Mesendoderm (in vitro differentiated cells): ENCODE measurements at regions not wholly inside any gene's neighbourhood (a gene's known extent, or its start where the extent isn't known, plus 50 kb on each side); places are given as distances from the start of the nearest gene placed in this dataset.

ENCODE experiments used
- DNase-seq: peaks from one replicate; pipeline ENCODE4 v3.0.0; 2013
- H2AK5ac ChIP-seq: 2 replicates; pipeline ENCODE4 v1.6.1; 2013; ENCODE audit warnings: low read length, inconsistent platforms
- H2BK120ac ChIP-seq: 2 replicates; pipeline ENCODE4 v1.6.1; 2013; ENCODE audit warnings: low read depth, mild to moderate bottlenecking, low read length, moderate library complexity, mixed read lengths
- H2BK15ac ChIP-seq: replicated peaks from 2 replicates; pipeline ENCODE4 v1.6.1; 2013; ENCODE audit warnings: low read depth, mild to moderate bottlenecking, moderate library complexity
- H2BK5ac ChIP-seq: 2 replicates; pipeline ENCODE4 v1.6.1; 2013; ENCODE audit warnings: low read length, inconsistent platforms
- H3K18ac ChIP-seq: 2 replicates; pipeline ENCODE4 v1.6.1; 2013; ENCODE audit warnings: mild to moderate bottlenecking, low read length, mixed read lengths
- H3K23ac ChIP-seq: one replicate; pipeline ENCODE4 v1.6.1; 2013; ENCODE audit warnings: low read length
- H3K27ac ChIP-seq: 2 replicates; pipeline ENCODE4 v1.5.1; 2013; ENCODE audit warnings: low read depth, mild to moderate bottlenecking, inconsistent platforms, low read length, moderate library complexity
- H3K27me3 ChIP-seq: 2 replicates; pipeline ENCODE4 v1.6.1; 2013; ENCODE audit warnings: low read length, control low read depth, mild to moderate bottlenecking, inconsistent platforms; ENCODE audit not compliant: insufficient read depth, poor library complexity
- H3K36me3 ChIP-seq: 2 replicates; pipeline ENCODE4 v1.6.1; 2013; ENCODE audit warnings: low read length, inconsistent platforms; ENCODE audit not compliant: control insufficient read depth, insufficient read depth
- H3K4ac ChIP-seq: one replicate; pipeline ENCODE4 v1.6.1; 2013; ENCODE audit warnings: low read depth, mild to moderate bottlenecking, low read length, moderate library complexity
- H3K4me1 ChIP-seq: 2 replicates; pipeline ENCODE4 v1.6.1; 2013; ENCODE audit warnings: low read depth, low read length, inconsistent platforms; ENCODE audit not compliant: control insufficient read depth
- H3K4me2 ChIP-seq: 2 replicates; pipeline ENCODE4 v1.6.1; 2013; ENCODE audit warnings: low read length
- H3K4me3 ChIP-seq: 2 replicates; pipeline ENCODE4 v1.5.1; 2013; ENCODE audit warnings: mild to moderate bottlenecking, low read length
- H3K56ac ChIP-seq: one replicate; pipeline ENCODE4 v1.6.1; 2013; ENCODE audit warnings: low read length
- H3K79me1 ChIP-seq: 2 replicates; pipeline ENCODE4 v1.6.1; 2013; ENCODE audit warnings: low read length, inconsistent platforms
- H3K79me2 ChIP-seq: 2 replicates; pipeline ENCODE4 v1.6.1; 2013; ENCODE audit warnings: mild to moderate bottlenecking, low read length; ENCODE audit not compliant: control insufficient read depth, insufficient read depth
- H3K9ac ChIP-seq: 2 replicates; pipeline ENCODE4 v1.6.1; 2013; ENCODE audit warnings: low read length, inconsistent platforms
- H4K5ac ChIP-seq: one replicate; pipeline ENCODE4 v1.6.1; 2013; ENCODE audit warnings: low read length
- H4K8ac ChIP-seq: one replicate; pipeline ENCODE4 v1.6.1; 2013; ENCODE audit warnings: low read depth, mild to moderate bottlenecking, control low read depth, low read length, moderate library complexity
- WGBS: extraction: QIAGEN DNeasy Blood & Tissue Kit; methylation state at CpG from one replicate; pipeline ENCODE4 v1.1.7; 2013; ENCODE audit warnings: low lambda C conversion rate, missing lambda C conversion rate; ENCODE audit not compliant: insufficient coverage; ENCODE audit errors: extremely low coverage; 5-methylcytosine and 5-hydroxymethylcytosine counted together

GRCh38 chr10:128526791-128527375, 400.7 kb upstream of the MKI67 start:
- Histone ChIP-seq H3K79me2 (no peaks in the 10 kb centered on the region), H2AK5ac (no peak overlapping the region)
- no CpG with 5 or more reads among the region's 17 CpGs for WGBS

GRCh38 chr10:128527711-128528110, 401.5 kb upstream of the MKI67 start:
- no peak overlapping the region for H3K18ac ChIP-seq
- H4K8ac ChIP-seq: no peak overlapping the region
- H2BK5ac ChIP-seq: no peak overlapping the region
- no peak overlapping the region for H3K4ac ChIP-seq
- H3K23ac ChIP-seq: no peak overlapping the region
- WGBS: no CpG with 5 or more reads among the region's 8 CpGs
- DNase-seq: no peak
- no peak overlapping the region for H2BK15ac ChIP-seq
- no peaks in the 10 kb centered on the region for H3K79me2 ChIP-seq
- no peak overlapping the region for H3K4me2 ChIP-seq
- no peak overlapping the region for H3K56ac ChIP-seq
- H4K5ac ChIP-seq: no peak overlapping the region
- H2AK5ac ChIP-seq: no peak overlapping the region
- H3K79me1 ChIP-seq: no peaks in the 10 kb centered on the region
- H2BK120ac ChIP-seq: no peak overlapping the region
- no peaks in the 10 kb centered on the region for H3K27me3 ChIP-seq
- H3K36me3 ChIP-seq: no peaks in the 10 kb centered on the region
- H3K4me3 ChIP-seq: no peak overlapping the region
- no peak overlapping the region for H3K9ac ChIP-seq
- no peaks in the 10 kb centered on the region for H3K4me1 ChIP-seq
- H3K27ac ChIP-seq: no peak overlapping the region

More at GRCh38 chr10:128526791-128527375, 400.7 kb upstream of the MKI67 start:
- Histone ChIP-seq H3K4me1 (no peaks in the 10 kb centered on the region), H3K23ac (no peak overlapping the region), H3K36me3 (no peaks in the 10 kb centered on the region), H3K9ac (no peak overlapping the region), H4K5ac (no peak overlapping the region), H3K4ac (no peak overlapping the region), H3K56ac (no peak overlapping the region), H2BK5ac (no peak overlapping the region), H3K4me3 (no peak overlapping the region), H3K79me1 (no peaks in the 10 kb centered on the region), H3K27ac (no peak overlapping the region), H3K27me3 (no peaks in the 10 kb centered on the region), H4K8ac (no peak overlapping the region), H2BK120ac (no peak overlapping the region), H3K4me2 (no peak overlapping the region), H3K18ac (no peak overlapping the region), H2BK15ac (no peak overlapping the region)
- no peak for DNase-seq

GRCh38 chr10:128528167-128528566, 401.9 kb upstream of the MKI67 start:
- H2BK5ac ChIP-seq: no peak overlapping the region
- no peak overlapping the region for H3K4me3 ChIP-seq
- H4K5ac ChIP-seq: no peak overlapping the region
- no peak overlapping the region for H3K9ac ChIP-seq
- no peaks in the 10 kb centered on the region for H3K79me2 ChIP-seq
- H3K79me1 ChIP-seq: no peaks in the 10 kb centered on the region
- no peak overlapping the region for H3K23ac ChIP-seq
- no CpG with 5 or more reads among the region's 2 CpGs for WGBS
- H2BK120ac ChIP-seq: no peak overlapping the region
- H3K4ac ChIP-seq: no peak overlapping the region
- no peaks in the 10 kb centered on the region for H3K36me3 ChIP-seq
- H2AK5ac ChIP-seq: no peak overlapping the region
- H3K27ac ChIP-seq: no peak overlapping the region
- no peak for DNase-seq
- no peaks in the 10 kb centered on the region for H3K27me3 ChIP-seq
- no peak overlapping the region for H3K4me2 ChIP-seq
- H3K4me1 ChIP-seq: no peaks in the 10 kb centered on the region
- H3K56ac ChIP-seq: no peak overlapping the region
- H3K18ac ChIP-seq: no peak overlapping the region
- no peak overlapping the region for H4K8ac ChIP-seq
- no peak overlapping the region for H2BK15ac ChIP-seq

GRCh38 chr10:128528781-128529180, 402.6 kb upstream of the MKI67 start:
- Histone ChIP-seq H4K8ac (no peak overlapping the region), H2BK120ac (no peak overlapping the region), H3K27ac (no peak overlapping the region), H4K5ac (no peak overlapping the region), H3K23ac (no peak overlapping the region), H3K27me3 (no peaks in the 10 kb centered on the region), H3K56ac (no peak overlapping the region), H2BK15ac (no peak overlapping the region), H3K79me1 (no peaks in the 10 kb centered on the region), H3K4me1 (no peaks in the 10 kb centered on the region), H3K9ac (no peak overlapping the region), H2BK5ac (no peak overlapping the region), H2AK5ac (no peak overlapping the region), H3K4ac (no peak overlapping the region), H3K36me3 (no peaks in the 10 kb centered on the region), H3K4me3 (no peak overlapping the region), H3K18ac (no peak overlapping the region), H3K79me2 (no peaks in the 10 kb centered on the region), H3K4me2 (no peak overlapping the region)
- WGBS: no CpG with 5 or more reads among the region's 11 CpGs
- no peak for DNase-seq

- H3K4me1 ChIP-seq: no peaks in the 10 kb centered on the region
- H2BK15ac ChIP-seq: no peak overlapping the region
- H3K9ac ChIP-seq: no peak overlapping the region
- no peak overlapping the region for H2BK120ac ChIP-seq
- no peak overlapping the region for H3K4me3 ChIP-seq
- H3K79me2 ChIP-seq: no peaks in the 10 kb centered on the region
- WGBS: no CpG with 5 or more reads among the region's 6 CpGs
- H3K23ac ChIP-seq: no peak overlapping the region
- H2AK5ac ChIP-seq: no peak overlapping the region
- no peak overlapping the region for H3K27ac ChIP-seq
- H3K79me1 ChIP-seq: no peaks in the 10 kb centered on the region
- DNase-seq: no peak
- H3K4ac ChIP-seq: no peak overlapping the region
- H4K8ac ChIP-seq: no peak overlapping the region
- no peaks in the 10 kb centered on the region for H3K36me3 ChIP-seq
- no peaks in the 10 kb centered on the region for H3K27me3 ChIP-seq
- no peak overlapping the region for H2BK5ac ChIP-seq
- H3K56ac ChIP-seq: no peak overlapping the region
- no peak overlapping the region for H3K18ac ChIP-seq
- no peak overlapping the region for H3K4me2 ChIP-seq
- no peak overlapping the region for H4K5ac ChIP-seq
Measured at GRCh38 chr10:128529225-128529624, 403.0 kb upstream of the MKI67 start.

GRCh38 chr10:128530301-128530700, 404.1 kb upstream of the MKI67 start:
- WGBS: no CpG with 5 or more reads among the region's 5 CpGs
- H3K4me2 ChIP-seq: no peak overlapping the region
- no peaks in the 10 kb centered on the region for H3K27me3 ChIP-seq
- no peaks in the 10 kb centered on the region for H3K36me3 ChIP-seq
- no peak overlapping the region for H3K9ac ChIP-seq
- DNase-seq: no peak
- H2AK5ac ChIP-seq: no peak overlapping the region
- H3K79me1 ChIP-seq: no peaks in the 10 kb centered on the region
- no peak overlapping the region for H4K5ac ChIP-seq
- H3K23ac ChIP-seq: no peak overlapping the region
- H3K18ac ChIP-seq: no peak overlapping the region
- H3K27ac ChIP-seq: no peak overlapping the region
- H3K56ac ChIP-seq: no peak overlapping the region
- no peak overlapping the region for H4K8ac ChIP-seq
- no peak overlapping the region for H2BK120ac ChIP-seq
- H2BK15ac ChIP-seq: no peak overlapping the region
- H2BK5ac ChIP-seq: no peak overlapping the region
- no peaks in the 10 kb centered on the region for H3K79me2 ChIP-seq
- H3K4me3 ChIP-seq: no peak overlapping the region
- H3K4me1 ChIP-seq: no peaks in the 10 kb centered on the region
- no peak overlapping the region for H3K4ac ChIP-seq
